ENCODE measurements at regions not wholly inside any gene's neighbourhood (a gene's known extent, or its start where the extent isn't known, plus 50 kb on each side); places are given as distances from the start of the nearest gene placed in this dataset.
"Not testable (repeated sequence)": the region's sequence is repeated elsewhere in the genome, so short reads cannot be mapped to it uniquely, and the experiment has no call there.

- peak; percentile 64 for DNase-seq (ENCODE audit: low spot score)
- peak; percentile 80 for FAIRE-seq
These were observed 58.6 kb upstream of the SHISA6 start for GRCh38 chr17:11182430-11182829.

DNA sequence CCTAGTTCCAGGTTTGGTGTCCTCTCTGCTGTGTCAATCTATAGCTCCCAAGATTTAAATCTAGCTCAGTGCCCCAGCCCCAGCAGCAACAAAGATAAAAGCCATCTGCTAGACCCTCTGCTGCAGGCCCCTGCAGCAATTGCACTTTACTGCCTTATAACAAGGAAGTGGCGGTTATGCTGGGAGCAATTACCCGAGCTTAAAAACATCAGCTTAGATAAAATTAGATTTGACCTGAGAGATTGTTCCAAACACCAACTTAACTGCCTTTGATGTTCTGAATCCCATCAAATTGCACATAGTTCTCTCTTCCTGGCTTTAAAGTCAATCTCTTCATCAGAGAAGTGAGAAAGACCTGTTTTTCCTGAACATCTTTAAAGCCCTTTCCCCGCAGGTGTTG lies 62.4 kb upstream of the SHISA6 start:
- FAIRE-seq (no peak), DNase-seq (ENCODE audit: low spot score) (no peak)

- FAIRE-seq (no peak), DNase-seq (ENCODE audit: low spot score) (no peak)
These were observed 63.7 kb upstream of the SHISA6 start for GRCh38 chr17:11177340-11177739.

- FAIRE-seq: no peak
- no peak for DNase-seq (ENCODE audit: low spot score)
These were observed 64.5 kb upstream of the SHISA6 start for GRCh38 chr17:11176549-11176948.

DNA sequence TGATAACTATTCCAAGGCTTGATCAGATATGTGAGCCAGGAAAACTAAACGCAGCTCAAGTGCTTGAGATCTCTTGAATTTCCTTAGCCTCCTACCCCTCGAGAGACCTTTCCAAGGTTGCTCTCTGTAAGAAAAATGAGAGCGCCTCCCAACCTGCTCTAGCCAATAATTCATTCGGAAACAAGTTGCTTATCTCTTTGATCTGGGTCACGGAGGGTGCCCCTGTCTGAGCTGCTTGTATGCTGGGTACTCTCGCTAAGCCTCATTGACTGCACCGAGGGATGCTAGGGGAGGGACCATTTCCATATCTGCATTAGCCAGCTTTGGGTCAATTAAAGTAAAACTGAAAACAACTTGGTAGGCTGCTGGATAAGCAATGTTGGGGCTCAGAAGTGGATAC lies 70.1 kb upstream of the SHISA6 start:
- no peak for FAIRE-seq
- no peak for DNase-seq (ENCODE audit: low spot score)

- no peak for FAIRE-seq
- DNase-seq (ENCODE audit: low spot score): no peak
These were observed 89.1 kb upstream of the SHISA6 start for GRCh38 chr17:11151818-11152425.

- DNase-seq (ENCODE audit: low spot score); FAIRE-seq: not testable (repeated sequence)
These were observed 90.0 kb upstream of the SHISA6 start for GRCh38 chr17:11150906-11151511.

- FAIRE-seq (no peak), DNase-seq (ENCODE audit: low spot score) (peak; percentile 29)
These were observed 96.4 kb upstream of the SHISA6 start for GRCh38 chr17:11144358-11145233.

DNA sequence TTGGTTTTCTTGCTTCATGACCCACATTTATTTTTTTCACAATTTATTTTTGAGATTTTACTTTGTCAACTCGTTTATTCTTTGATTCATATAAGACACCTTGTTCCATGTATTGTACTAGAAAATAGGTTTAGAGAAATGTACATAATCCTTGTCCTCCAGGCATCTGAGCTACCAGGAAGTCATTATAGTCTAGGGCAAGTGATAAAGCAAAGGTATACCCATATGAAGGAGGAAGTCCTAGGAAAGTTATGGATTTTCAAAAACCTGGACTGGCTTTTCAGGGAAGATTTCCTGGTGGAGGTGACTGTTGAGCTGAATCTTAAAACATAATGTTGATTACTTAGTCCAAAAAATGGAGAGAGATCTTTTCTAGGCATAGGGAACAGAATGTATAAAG lies 98.8 kb upstream of the SHISA6 start:
- no peak for FAIRE-seq
- no peak for DNase-seq (ENCODE audit: low spot score)

GRCh38 chr17:11140501-11140900 lies 100.5 kb upstream of the SHISA6 start:
- DNase-seq (ENCODE audit: low spot score) (no peak), FAIRE-seq (no peak)

- FAIRE-seq (no peak), DNase-seq (ENCODE audit: low spot score) (no peak)
These were observed 101.0 kb upstream of the SHISA6 start for GRCh38 chr17:11140043-11140442.

GRCh38 chr17:11138023-11138422 lies 103.0 kb upstream of the SHISA6 start:
- DNase-seq (ENCODE audit: low spot score) (no peak), FAIRE-seq (no peak)

DNA sequence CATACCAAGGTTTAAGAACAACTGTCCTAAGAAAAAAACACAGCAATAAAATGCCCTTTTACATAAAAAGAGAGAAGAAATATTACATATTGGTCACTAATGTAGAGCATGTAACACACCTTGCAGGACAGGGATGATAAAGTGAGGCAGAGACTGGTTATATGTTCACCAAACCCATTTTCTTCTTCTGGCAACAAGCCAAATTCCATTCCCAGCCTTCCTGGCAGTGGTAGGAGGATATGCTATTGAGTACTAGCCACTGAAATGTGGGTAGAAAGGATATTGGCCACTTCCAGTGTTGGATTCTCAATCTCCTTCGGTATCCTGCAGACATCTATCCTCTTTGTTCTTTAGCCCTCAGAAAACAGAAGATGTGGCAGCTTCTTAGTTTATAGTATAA lies 105.2 kb upstream of the SHISA6 start:
- FAIRE-seq (no peak), DNase-seq (ENCODE audit: low spot score) (no peak)

- FAIRE-seq (no peak), DNase-seq (ENCODE audit: low spot score) (no peak)
These were observed 110.6 kb upstream of the SHISA6 start for GRCh38 chr17:11130367-11130766.

DNA sequence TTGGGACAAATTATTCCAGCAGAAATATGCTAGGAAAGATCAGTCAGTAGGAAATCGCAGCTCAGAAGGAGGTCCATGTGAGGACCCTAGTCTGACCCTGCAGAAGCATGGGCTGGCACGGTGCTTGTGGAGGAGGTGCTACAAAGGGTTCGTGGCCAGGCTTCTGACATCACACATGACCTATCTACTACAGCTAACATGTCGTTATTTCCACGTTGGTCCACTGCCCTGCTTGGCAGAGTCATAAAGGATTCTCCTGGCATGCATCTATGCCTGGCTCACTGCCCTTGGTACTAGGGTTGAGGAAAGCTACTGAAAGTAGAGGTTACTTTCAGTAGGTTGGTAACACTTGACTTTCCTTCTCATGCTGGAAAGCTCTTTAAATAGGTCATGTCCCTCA lies 118.1 kb upstream of the SHISA6 start:
- no peak for DNase-seq (ENCODE audit: low spot score)
- no peak for FAIRE-seq

- FAIRE-seq (no peak), DNase-seq (ENCODE audit: low spot score) (no peak)
These were observed 119.5 kb upstream of the SHISA6 start for GRCh38 chr17:11121341-11121985.

GRCh38 chr17:11109106-11109505 lies 131.9 kb upstream of the SHISA6 start:
- no peak for FAIRE-seq
- DNase-seq (ENCODE audit: low spot score): no peak

- DNase-seq (ENCODE audit: low spot score) (no peak), FAIRE-seq (no peak)
These were observed 135.9 kb upstream of the SHISA6 start for GRCh38 chr17:11105141-11105540.

- FAIRE-seq (no peak), DNase-seq (ENCODE audit: low spot score) (no peak)
These were observed 143.9 kb upstream of the SHISA6 start for GRCh38 chr17:11097121-11097520.

DNA sequence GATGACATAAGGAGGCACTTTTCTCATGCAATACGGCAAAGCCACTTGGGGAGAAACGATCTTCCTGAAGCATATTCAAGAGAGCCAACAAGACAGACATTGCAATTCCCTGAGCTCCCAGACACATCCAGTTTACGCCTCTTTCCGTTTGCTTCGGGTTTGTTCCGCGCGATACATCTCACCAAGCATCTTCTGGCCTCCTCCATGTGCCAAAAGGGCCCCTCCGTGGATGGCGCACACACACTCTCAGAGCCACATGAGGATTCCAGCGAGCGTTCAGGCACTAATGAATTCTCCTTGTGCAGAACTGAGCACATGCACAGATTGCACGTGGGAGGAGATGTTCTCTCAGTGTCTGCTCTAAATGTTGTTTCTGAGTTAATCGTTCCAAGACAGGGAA lies 146.7 kb upstream of the SHISA6 start:
- FAIRE-seq (no peak), DNase-seq (ENCODE audit: low spot score) (no peak)

DNA sequence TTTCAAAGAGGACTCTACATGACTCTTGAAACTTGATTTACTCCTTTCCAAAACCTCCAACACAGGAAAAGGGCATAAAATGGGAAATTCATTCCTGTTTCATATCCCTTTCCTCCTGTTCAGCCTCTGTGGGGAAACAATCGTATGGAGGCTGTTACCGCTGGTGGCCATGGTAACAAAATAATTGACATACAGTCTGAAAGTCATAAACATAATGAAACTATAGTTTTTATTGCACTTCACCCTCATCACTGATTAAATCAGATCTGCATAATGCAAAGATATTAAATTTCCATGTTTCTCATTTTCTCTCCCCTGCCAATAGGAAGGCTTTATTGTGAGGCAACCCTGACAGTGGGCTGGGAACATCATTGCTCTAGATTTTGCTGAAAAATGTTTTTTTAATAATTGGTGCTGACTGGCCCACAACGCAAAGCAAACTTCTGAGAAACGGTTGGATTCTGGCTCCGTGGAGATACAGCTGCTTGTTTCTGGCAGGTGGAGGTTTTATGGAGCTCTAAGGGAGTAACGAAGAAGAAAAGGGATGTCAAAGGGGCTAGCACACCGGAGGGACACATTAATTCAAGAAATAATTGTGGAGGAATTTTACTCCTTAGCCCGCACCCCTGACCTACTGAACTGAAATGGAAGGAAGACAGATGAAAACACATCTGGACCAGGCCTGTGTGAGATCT lies 154.2 kb upstream of the SHISA6 start:
- no peak for FAIRE-seq
- DNase-seq (ENCODE audit: low spot score): no peak

Data from RCC 7860 (cell line).